HEK293T (cell line): ENCODE measurements at regions not wholly inside any gene's neighbourhood (a gene's known extent, or its start where the extent isn't known, plus 50 kb on each side); places are given as distances from the start of the nearest gene placed in this dataset.

Source experiments
- ARNT ChIP-seq: fragments of 450-650 bp; IDR thresholded peaks from 2 replicates; pipeline ENCODE4 v1.6.1; 2017; ENCODE audit warnings: mild to moderate bottlenecking
- ELF4 ChIP-seq: fragments of 450-650 bp; IDR thresholded peaks from 2 replicates; pipeline ENCODE4 v1.6.1; 2017; ENCODE audit warnings: antibody characterized with exemption
- FOXA1 ChIP-seq: fragments of 450-650 bp; IDR thresholded peaks from 2 replicates; pipeline ENCODE4 v1.6.1; 2016; ENCODE audit warnings: mild to moderate bottlenecking
- FOXM1 ChIP-seq: fragments of 450-650 bp; IDR thresholded peaks from 2 replicates; pipeline ENCODE4 v1.6.1; 2017; ENCODE audit warnings: mild to moderate bottlenecking, borderline replicate concordance
- HDGF ChIP-seq: fragments of 450-650 bp; IDR thresholded peaks from 2 replicates; pipeline ENCODE4 v1.6.1; 2017; ENCODE audit warnings: antibody characterized with exemption, borderline replicate concordance
- LEF1 ChIP-seq: fragments of 450-650 bp; IDR thresholded peaks from 2 replicates; pipeline ENCODE4 v1.6.1; 2017; ENCODE audit warnings: mild to moderate bottlenecking, borderline replicate concordance
- SP1 ChIP-seq: fragments of 450-650 bp; IDR thresholded peaks from 2 replicates; pipeline ENCODE4 v1.6.1; 2017
- SUZ12 ChIP-seq: fragments of 450-650 bp; IDR thresholded peaks from 2 replicates; pipeline ENCODE4 v1.6.1; 2016; ENCODE audit warnings: mild to moderate bottlenecking
- TARDBP ChIP-seq: fragments of 450-650 bp; IDR thresholded peaks from 2 replicates; pipeline ENCODE4 v1.6.1; 2016
- ZNF384 ChIP-seq: fragments of 450-650 bp; IDR thresholded peaks from 2 replicates; pipeline ENCODE4 v1.6.1; 2016
- TF ChIP-seq, protein P1 (sequence below): fragments of 450-650 bp; IDR thresholded peaks from 2 replicates; pipeline ENCODE4 v1.6.1; 2016

DNA sequence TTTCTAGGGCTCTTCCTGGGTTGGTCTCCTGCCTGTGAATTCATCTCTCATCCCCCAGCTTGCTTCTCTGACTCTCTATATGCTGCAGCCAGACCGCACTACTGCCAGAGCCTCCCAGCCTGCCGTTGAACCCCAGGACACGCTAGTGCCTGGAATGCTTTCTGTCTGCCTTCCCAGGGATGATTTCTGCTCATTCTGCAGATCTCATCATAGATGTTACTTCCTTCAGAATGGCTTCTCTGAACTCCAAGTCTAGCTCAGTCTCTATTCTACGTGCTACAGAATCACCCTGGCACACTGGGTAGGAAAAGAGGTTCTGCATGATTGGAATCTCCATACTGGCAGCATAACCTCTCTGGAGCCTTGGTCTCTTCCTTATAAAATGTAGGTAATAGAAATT lies 94.8 kb upstream of the RAB12 start:
- TF ChIP-seq SP1 = no peak
- TF ChIP-seq LEF1 = no peak
- no peak for TF ChIP-seq ARNT
- no peak for TF ChIP-seq ZNF384
- TF ChIP-seq, protein P1, sequence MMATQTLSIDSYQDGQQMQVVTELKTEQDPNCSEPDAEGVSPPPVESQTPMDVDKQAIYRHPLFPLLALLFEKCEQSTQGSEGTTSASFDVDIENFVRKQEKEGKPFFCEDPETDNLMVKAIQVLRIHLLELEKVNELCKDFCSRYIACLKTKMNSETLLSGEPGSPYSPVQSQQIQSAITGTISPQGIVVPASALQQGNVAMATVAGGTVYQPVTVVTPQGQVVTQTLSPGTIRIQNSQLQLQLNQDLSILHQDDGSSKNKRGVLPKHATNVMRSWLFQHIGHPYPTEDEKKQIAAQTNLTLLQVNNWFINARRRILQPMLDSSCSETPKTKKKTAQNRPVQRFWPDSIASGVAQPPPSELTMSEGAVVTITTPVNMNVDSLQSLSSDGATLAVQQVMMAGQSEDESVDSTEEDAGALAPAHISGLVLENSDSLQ = no peak
- TF ChIP-seq HDGF = no peak
- TF ChIP-seq FOXM1 = no peak
- no peak for TF ChIP-seq ELF4
- no peak for TF ChIP-seq TARDBP
- no peak for TF ChIP-seq FOXA1
- no peak for TF ChIP-seq SUZ12
